GM13977 (cell line): ENCODE measurements at regions not wholly inside any gene's neighbourhood (a gene's known extent, or its start where the extent isn't known, plus 50 kb on each side); places are given as distances from the start of the nearest gene placed in this dataset.

ENCODE experiments used
- DNase-seq: peaks from one replicate; pipeline ENCODE4 v3.0.0; 2012; ENCODE audit warnings: low spot score
- in situ Hi-C: fragments of 300-500 bp; cut with MboI; formaldehyde crosslinking; loops from one replicate; pipeline ENCODE4 v1.12.0; 2022; ENCODE audit warnings: low sequenced_read_pairs, low pct_unique_long_range_greater_than_20kb, mixed read lengths, inconsistent platforms; ENCODE audit not compliant: unreplicated experiment
- TF ChIP-seq, protein P1 (sequence below): IDR thresholded peaks from 2 replicates; pipeline ENCODE4 v1.5.1; 2012; ENCODE audit warnings: mild to moderate bottlenecking, control low read depth; ENCODE audit not compliant: insufficient read depth; ENCODE audit errors: extremely low read depth, missing control alignments

DNA sequence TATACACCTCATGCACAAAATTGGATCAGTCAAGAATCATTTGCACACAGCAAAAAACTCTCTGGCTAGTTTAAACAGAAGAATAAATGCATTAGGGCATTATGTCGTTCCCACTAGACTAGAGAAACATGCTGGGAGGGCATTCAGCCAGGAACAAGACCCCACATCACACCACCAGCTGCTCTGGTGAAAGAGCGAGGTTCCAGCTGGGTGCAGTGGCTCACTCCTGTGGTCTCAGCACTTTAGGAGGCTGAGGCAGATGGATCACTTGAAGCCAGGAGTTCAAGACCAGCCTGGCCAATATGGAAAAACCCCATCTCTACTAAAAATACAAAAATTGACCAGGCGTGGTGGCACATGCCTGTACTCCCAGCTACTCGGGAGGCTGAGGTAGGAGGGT lies 52.1 kb upstream of the BACE2 start:
- no peak for DNase-seq
- in situ Hi-C loops: no loop called here

More for the DNA sequence above, 52.1 kb upstream of the BACE2 start:
- TF ChIP-seq, protein P1, sequence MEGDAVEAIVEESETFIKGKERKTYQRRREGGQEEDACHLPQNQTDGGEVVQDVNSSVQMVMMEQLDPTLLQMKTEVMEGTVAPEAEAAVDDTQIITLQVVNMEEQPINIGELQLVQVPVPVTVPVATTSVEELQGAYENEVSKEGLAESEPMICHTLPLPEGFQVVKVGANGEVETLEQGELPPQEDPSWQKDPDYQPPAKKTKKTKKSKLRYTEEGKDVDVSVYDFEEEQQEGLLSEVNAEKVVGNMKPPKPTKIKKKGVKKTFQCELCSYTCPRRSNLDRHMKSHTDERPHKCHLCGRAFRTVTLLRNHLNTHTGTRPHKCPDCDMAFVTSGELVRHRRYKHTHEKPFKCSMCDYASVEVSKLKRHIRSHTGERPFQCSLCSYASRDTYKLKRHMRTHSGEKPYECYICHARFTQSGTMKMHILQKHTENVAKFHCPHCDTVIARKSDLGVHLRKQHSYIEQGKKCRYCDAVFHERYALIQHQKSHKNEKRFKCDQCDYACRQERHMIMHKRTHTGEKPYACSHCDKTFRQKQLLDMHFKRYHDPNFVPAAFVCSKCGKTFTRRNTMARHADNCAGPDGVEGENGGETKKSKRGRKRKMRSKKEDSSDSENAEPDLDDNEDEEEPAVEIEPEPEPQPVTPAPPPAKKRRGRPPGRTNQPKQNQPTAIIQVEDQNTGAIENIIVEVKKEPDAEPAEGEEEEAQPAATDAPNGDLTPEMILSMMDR: no peak
